ENCODE measurements at regions not wholly inside any gene's neighbourhood (a gene's known extent, or its start where the extent isn't known, plus 50 kb on each side); places are given as distances from the start of the nearest gene placed in this dataset.

DNA sequence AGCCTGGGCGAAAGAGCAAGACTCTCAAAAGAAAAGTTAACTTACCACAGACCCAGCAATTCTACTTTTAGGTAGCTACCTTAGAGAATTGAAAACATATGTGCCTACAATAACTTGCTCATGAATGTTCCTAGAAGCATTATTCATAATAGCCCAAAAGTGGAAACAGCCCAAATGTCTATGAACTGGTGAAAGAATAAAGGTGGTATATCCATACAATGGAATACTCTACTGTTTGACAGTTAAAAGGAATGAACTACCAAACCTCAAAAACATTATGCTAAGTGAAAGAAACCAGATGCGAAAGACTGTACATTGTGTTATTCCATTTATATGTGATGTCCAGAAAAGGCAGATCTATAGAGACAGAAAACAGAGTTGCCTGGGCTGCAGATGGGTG lies 131.4 kb downstream of the UCHL1 start:
- no peak for DNase-seq (ENCODE audit: low read depth, low spot score)

DNA sequence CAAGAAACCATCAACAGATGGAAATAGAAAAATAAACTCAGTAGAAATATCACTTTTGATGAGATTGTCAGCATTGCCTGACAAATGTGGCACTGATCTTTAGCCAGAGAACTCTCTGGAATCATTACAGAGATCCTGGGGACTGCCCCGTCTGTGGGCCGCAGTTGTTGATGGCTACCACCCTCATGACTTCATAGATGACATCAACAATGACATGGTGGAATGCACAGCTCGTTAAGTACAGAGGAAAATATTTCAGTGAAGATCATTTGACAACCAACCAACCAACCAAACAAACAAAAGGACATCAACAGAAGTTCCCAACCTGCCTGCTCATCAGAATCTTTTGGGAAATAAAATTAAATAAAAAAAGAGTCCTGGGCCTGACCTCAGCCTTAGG lies 132.6 kb downstream of the UCHL1 start:
- DNase-seq (ENCODE audit: low read depth, low spot score): no peak

DNA sequence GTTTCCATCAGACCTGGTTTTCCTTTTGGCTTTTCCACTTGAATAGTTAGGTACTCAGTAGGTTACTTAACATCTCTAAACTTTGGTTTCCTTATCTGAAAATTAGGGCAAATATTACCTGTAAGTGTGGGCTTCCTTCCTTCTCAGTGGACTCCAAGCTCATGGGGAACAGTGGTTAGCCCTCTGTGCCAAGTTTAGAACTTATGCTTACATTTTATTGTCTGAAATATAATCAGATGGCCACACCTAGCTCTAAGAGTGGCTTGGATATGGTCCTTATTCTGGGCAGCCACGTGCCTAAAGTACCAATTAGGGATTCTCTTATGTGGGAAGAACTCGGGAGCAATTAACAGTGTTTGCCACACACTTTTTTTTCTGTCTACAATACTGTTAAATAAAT lies 133.9 kb downstream of the UCHL1 start:
- no peak for DNase-seq (ENCODE audit: low read depth, low spot score)

DNA sequence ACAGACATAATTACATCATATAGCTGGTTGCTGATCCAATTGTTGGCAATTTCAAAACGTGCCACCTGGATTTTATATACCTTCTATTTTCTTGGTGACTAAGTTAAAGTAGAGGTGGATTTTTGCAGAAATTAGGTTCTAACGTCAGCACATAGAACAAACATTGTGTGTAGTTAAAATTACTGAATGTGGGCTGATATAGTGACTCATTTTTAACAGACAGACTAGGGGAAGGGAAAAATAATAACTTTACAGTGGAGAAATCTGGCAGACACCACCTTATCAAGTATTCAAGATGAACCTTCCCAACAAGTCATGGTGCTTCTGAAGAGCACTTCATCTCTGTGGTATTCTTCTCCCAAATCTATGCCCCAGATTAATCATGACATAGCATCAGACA lies 134.5 kb downstream of the UCHL1 start:
- DNase-seq (ENCODE audit: low read depth, low spot score): no peak

DNA sequence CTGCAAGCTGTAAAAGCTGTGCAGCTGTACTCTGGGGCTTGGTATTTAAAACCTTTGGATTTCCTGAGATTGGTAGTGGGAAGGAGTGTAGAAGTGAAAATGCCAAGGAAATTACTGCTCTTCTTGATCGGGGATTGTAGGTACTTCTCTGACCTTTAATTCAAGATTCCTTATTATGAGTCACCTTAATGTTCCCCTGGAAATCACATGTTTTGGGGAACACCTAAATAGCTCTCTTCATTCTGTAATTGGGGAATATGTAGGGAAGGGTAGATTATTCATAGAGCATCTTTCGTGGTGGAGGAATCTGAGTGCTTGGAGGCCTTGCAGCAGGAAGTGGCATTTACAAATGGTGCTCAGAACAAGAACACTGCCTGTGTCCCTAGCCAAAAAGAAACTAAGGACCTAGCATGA lies 137.8 kb downstream of the UCHL1 start:
- DNase-seq (ENCODE audit: low read depth, low spot score): no peak

DNA sequence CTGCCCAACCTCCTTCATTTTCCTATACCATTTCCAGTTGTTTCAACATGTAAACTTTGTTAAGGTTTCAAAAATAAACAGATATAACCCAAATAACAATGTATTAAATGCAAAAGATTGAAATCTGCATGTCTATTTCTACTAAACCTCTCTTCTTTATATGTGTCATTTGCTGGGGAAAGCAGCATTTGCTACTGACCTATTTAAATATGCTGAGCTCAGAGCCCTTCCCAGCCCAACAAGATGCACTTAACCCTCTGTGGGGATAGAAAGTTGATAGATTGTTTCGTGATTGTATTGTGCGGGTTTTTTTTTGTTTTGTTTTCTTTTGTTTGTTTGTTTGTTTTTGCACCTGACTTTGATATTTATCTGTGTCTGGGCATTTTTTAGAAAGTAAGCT lies 139.5 kb downstream of the UCHL1 start:
- DNase-seq (ENCODE audit: low read depth, low spot score): no peak

DNA sequence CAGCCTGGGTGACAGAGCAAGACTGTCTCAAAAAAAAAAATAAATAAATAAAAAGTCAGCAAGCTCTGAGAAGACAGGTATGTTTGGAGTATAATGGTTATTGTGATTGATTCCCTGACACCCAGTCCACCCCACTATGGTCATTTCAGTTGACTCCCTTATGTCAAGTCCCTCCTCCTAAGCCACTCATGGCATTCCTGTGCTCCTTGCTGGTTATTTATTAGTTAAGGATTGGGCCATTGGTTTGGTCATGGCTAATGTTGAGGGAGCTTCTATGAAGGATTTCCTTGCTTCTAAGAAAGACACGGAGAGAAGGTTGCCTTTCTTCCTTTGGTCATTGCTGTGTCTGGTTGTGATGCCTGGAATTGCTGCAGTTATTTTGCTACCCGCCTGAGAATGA lies 140.1 kb downstream of the UCHL1 start:
- no peak for DNase-seq (ENCODE audit: low read depth, low spot score)

DNA sequence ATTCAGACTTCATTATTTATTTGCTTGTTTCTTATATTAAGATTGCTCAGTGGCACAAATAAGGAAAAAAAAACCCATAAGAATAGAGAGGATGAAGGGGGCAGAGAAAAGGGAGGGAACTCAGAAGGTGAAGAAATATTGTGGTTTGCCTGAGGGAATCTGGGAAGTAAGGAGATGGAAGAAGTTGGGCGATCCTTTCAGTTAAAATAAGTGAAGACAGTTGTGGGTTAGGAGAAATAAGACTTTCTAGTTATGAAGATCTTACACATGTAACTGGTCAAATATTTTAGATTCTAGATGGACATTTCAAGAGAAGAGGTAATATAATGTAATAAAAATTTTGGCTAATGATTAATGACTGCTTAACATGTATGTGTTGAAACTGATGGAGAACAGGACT lies 138.7 kb upstream of the LIMCH1 start:
- DNase-seq (ENCODE audit: low read depth, low spot score): no peak

DNA sequence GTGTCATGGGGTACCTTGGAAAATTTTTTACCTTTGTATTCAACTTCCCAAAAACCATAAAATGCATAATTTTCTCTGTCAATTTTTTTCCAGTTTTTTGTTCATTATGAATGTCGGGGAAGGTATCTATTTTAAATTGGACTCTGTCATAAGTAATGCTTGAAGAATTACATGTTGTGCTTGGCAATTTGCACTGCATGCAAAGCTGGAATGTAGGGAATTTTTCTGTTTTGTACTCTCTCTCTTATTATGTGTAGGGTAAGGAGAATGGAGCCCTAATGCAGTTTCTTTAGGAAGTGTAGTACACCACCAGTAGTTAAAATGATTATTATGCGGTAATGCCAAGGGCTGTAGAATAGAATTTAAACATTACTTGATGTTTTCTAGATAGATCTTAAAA lies 137.7 kb upstream of the LIMCH1 start:
- DNase-seq (ENCODE audit: low read depth, low spot score): no peak

DNA sequence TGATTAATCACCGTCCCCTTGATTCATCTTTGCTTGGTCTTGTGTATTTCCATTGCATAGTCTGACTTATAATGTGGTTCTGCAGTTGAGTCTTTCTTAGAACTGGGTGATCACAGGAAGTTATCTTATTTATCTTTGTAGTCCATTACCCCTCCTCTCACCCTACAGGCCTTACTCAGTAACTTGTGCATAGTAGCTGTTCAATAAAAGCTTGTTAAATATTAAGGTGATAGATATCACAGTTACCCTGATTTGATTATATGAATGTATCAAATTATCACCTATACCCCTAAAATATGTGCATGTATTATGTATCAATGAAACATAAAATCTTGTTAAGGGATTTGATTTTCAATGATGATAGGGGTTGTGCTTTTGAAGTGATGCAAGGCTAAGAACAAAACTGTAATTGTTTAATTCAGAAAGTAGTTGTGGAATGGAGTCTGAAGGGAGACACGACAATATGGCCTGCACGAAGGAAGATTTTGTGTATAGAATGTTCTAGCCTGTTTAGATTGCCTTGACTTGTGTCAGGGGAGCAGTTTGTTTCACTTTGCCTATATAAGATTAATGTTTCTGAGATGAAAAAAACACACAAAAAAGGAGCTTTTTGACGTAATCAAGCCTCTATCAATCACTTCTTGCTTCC lies 132.4 kb upstream of the LIMCH1 start:
- no peak for DNase-seq (ENCODE audit: low read depth, low spot score)

DNA sequence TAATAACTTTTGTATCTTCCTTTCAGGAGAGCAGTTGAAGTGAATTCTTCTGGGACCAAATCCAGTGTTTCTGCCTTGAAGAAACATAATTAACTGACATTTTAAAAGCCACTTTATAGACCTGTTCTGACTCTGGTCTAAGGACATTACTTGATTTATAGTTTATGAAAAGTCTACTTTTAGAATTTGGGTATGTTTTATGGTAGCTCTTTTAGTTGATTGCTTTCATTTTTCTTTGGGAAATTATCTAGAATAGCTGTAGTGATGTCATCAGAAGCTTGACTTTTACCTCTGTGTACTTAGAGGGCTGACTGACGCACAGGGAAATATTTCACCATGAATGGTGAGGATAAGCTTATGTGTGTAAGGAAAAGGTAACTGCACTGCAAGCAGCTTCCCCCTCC lies 131.8 kb upstream of the LIMCH1 start:
- DNase-seq (ENCODE audit: low read depth, low spot score): no peak

DNA sequence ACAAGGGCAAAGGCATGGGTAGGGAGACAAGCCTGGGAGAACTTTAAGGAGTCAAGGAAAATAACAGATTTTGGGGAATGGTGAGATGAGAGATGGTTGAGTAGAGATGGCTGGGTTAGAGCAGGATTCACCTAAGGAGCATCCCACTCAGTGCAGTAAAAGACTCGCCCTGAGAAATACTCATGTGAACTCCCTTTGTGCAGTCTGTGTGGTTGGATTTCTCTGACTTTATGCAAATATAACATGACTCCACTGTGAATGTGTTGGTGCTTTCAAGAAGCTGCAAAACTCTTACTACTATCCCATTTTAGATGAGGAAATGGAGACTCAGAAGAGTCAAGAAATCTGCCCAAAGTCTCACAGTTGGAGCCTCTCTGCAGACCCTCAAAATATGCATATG lies 129.8 kb upstream of the LIMCH1 start:
- DNase-seq (ENCODE audit: low read depth, low spot score): no peak

DNA sequence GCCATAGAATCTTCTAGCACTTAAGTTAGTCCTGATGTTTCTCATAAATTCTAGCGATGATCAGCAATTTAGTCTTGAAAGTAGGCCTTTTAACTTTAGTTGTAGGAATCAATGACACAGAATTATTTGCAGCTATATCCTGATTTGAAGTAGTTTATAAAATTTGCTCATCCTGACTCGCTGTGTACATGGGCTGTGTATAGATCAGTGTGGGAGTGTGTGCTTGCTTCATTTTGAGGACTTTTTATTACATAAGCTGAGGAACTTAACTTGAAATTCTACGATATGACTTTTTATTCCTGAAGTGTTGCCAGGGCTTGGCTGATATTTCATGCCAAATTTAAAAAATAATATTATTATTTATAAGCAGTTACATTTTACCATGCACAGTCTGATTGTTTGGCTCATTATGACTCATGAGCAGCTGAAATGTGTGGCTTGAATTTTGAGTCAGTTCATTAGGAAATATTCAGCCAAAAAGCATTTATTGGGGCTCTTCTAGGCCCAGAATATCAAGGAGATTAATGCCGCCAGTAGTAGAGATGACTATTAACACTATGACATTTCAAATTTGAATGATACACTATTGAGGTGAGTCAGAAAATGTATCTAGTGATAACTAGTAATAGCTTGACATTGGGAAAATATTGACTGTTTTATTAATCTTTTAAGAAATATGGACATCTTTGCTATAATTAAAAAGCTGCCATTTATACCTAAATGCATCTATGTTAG lies 128.9 kb upstream of the LIMCH1 start:
- DNase-seq (ENCODE audit: low read depth, low spot score): no peak

DNA sequence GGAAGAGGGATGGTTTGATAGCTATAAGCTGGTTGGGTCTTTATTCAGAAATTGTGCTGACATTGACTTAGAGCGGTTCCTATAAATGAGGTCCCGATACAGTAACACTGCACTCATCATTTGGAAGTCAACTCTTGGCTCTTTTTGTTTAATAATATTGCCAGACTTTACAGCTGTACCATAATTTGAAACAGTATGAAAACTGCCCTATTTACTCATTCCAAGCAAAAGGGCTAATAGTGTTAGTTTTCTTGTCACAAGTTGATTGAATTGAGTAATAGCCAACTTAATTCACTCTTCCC lies 128.4 kb upstream of the LIMCH1 start:
- DNase-seq (ENCODE audit: low read depth, low spot score): no peak

DNA sequence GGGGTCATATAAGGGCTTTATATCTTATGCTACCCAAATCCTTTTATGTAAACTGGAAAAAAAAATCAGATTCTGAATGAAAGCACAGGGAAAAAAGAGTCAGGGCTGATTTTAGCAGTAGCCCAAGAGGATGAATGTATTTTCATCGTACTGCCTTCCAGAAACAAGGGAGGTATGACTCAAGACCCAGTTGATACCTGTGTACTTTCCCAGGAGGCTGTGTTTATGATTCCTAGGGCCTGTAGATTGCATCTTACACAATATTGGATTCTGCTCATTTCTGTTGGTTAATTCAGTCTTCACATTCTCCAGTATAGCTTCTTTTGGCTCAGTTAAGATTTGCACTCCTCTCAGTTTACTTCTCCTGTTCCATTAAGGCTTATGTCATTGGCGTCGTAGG lies 127.9 kb upstream of the LIMCH1 start:
- DNase-seq (ENCODE audit: low read depth, low spot score): no peak

DNA sequence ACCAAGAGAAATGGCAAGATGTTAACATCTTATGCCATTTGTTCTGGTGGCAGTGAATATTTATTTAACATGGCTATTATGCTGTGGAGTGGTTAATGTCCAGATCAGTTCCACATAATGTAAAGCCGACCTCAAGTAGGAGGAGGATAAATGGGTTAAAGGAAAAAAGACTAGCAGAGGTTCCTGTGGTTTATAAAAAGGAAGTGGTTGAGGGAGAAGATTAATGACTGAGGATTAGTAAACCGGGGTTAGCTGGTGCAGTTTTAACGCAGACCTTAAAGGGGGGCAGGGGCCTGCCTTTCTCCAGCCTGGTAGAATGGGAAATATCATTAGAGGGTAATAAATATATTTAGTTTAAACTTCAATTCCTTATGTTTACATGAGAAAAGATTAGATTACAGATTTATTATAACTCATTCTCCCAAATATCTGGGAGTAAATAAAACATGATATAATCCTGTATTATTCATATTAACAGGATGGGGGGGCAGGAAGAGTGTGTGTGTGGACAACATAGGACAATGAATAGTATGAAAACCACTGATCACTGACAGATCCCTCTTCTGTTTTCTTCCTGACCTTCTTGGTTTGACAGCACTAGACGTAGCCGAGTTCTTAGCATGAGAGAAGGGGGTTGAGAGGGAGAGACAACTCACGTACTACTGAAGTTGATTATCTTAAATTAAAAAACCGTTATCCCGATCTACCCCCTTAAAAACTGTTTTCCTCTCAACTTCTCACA lies 124.1 kb upstream of the LIMCH1 start:
- DNase-seq (ENCODE audit: low read depth, low spot score): no peak

DNA sequence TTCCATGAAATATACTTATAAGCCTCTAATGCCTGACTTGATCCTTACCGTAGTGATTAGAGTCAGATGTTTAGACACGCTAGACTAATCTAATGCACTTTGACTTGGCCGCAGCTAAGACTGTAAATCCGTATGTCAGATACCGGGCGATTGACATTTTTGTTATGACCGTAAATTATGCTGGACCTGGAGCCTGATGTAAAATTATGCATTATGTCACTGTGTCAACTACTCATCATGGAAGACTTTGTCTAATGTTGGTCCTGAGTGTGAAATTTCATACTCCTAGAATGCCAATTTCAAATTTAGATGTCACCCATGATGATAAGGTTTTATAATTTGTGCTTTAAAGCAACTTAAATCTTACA lies 123.6 kb upstream of the LIMCH1 start:
- DNase-seq (ENCODE audit: low read depth, low spot score): no peak

DNA sequence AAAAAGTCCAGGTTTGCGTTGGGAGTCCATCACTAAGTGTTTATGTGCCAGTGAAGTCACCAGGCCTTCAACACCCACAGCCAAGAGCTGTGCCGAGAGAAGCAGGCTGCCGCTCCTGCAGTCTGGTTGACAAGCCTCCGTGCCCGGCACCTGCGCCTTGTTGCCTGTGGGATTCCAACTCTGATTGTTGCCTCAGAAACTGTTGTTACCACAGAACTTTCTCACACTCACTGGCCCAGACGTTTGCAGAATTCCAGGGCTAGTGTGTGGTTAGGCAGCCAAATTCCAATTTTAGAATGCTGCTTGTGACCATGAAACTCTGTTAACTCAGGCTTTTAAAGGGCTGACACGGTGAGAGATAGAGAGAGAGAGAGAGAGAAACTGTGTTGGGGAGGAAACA lies 119.5 kb upstream of the LIMCH1 start:
- peak; percentile 48 for DNase-seq (ENCODE audit: low read depth, low spot score)

DNA sequence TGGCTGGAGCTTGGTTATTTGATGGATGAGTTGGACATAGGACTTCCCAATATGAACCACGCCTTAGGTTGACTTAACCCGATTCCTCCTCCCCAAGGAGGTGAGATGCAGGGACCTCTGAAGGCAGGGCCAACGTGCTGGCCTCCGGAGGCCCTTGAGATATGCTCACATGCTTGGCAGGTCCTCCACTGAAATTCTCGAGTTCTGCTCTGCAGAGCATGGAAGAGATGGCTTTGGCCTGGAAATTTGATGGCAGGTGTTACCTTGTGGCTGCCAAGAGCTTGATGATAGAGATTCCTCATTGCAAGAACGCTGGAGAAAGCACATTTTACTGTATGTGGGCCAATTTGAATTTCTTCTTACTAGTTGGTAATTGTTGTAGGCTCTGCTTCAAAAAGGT lies 117.4 kb upstream of the LIMCH1 start:
- no peak for DNase-seq (ENCODE audit: low read depth, low spot score)

DNA sequence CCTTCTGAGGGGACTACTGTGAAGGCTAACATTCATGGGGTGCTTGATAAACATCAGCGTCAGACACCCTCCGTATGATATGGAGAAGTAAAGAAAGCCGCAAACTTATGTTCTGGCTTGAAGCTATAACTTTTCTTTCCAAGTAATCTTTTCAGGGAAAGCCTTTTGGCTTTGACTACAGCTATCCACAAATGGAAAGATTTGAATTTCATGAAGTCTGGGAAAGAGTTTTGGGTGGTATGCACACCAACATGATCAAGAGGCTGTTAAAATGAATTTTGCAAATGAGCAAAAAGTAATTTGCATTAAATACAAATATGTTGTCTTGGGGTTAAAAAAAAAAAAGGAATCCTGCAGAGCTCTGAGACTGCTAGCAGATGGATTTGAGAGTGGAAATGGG lies 114.8 kb upstream of the LIMCH1 start:
- DNase-seq (ENCODE audit: low read depth, low spot score): no peak

DNA sequence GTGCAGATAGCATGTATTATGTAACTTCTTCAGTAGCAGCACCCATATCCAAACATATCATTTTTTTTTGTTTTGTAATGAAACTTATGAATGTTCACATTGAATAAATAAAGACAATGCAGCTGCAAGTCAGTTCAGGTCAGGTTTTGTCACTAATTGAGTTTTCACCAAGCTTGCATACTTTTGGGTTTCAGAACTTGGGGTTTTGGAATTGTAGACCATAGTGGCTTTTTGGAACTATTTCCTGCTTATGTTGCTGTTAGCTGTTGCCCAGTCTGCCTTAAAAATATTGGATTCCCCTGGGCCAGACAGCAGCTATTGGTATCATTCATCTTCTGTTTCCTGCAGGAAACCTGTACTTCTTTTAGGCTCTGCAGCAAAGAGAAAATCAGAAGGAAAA lies 113.4 kb upstream of the LIMCH1 start:
- no peak for DNase-seq (ENCODE audit: low read depth, low spot score)

DNA sequence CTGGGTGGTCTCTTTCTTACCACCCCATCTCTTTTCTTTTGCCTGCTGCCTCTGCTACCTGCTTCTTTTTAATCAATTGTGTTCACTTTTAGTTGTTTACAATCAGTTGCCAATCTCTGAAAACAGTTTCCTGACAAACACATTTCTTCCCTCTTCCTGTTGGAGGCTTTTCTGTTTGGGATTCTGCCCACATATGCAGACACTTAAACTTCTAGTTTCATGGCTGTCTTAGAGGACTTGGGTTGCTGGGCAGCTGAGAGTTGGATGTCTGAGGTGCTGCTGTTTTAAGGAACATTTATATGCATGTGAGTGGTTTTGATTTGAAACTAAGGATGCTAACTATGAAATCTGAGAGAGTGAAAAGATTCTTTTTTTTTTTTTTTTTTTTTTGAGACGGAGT lies 112.3 kb upstream of the LIMCH1 start:
- DNase-seq (ENCODE audit: low read depth, low spot score): no peak

DNA sequence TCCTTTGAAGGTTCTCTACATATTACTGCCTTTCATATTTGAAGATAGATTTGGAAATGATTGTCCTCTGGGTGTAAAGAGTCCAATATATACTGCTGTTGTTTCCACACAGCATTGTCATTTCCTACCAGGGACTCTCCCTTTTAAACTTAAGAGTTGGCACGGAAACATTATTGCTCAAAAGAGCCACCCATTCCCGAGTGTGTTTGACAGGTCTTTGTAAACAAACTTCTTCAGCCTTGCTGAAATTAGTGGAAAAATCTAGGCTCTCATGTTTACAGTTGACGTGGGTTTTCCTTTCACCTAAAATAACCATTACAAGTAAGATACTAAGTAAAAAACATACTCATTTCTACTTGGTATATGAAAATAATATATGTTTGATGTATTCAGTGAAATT lies 111.4 kb upstream of the LIMCH1 start:
- no peak for DNase-seq (ENCODE audit: low read depth, low spot score)

Measured in ELF-1 (cell line).